GM23338 (cell line): ENCODE measurements at regions not wholly inside any gene's neighbourhood (a gene's known extent, or its start where the extent isn't known, plus 50 kb on each side); places are given as distances from the start of the nearest gene placed in this dataset.

Source experiments
- ATAC-seq: fragments of 200-7000 bp; cut with Tn5 transposase; 3 replicates; pipeline ENCODE4 v1.9.1; 2020
- DNase-seq: peaks from one replicate; pipeline ENCODE4 v3.0.0-alpha.2; 2015; ENCODE audit warnings: low spot score
- H2AFZ ChIP-seq: fragments of 200-600 bp; sonication (generic); 2 replicates; pipeline ENCODE4 v1.8.0; 2016; ENCODE audit warnings: antibody characterized with exemption, mild to moderate bottlenecking, moderate library complexity
- H3F3A ChIP-seq: fragments of 200-600 bp; sonication (generic); replicated peaks from 2 replicates; pipeline ENCODE4 v1.8.0; 2017; ENCODE audit warnings: antibody characterized with exemption, mixed run types, low read depth
- H3K27ac ChIP-seq: fragments of 200-600 bp; sonication (generic); 2 replicates; pipeline ENCODE4 v1.6.1; 2016; ENCODE audit warnings: low read depth
- H3K27me3 ChIP-seq: fragments of 200-600 bp; sonication (generic); 2 replicates; pipeline ENCODE4 v1.8.0; 2016; ENCODE audit warnings: mild to moderate bottlenecking, mixed run types, moderate library complexity; ENCODE audit not compliant: insufficient read depth
- H3K36me3 ChIP-seq: fragments of 200-600 bp; sonication (generic); 2 replicates; pipeline ENCODE4 v1.8.0; 2016; ENCODE audit warnings: mild to moderate bottlenecking; ENCODE audit not compliant: insufficient read depth
- H3K4me1 ChIP-seq: fragments of 200-600 bp; sonication (generic); 2 replicates; pipeline ENCODE4 v1.8.0; 2016; ENCODE audit warnings: mild to moderate bottlenecking, moderate library complexity; ENCODE audit not compliant: insufficient read depth
- H3K4me2 ChIP-seq: fragments of 200-600 bp; sonication (generic); 2 replicates; pipeline ENCODE4 v1.7.1; 2017; ENCODE audit warnings: mixed run types
- H3K4me3 ChIP-seq: fragments of 200-600 bp; sonication (generic); 2 replicates; pipeline ENCODE4 v1.6.1; 2016; ENCODE audit warnings: mixed run types
- H3K79me2 ChIP-seq: fragments of 200-600 bp; sonication (generic); replicated peaks from 2 replicates; pipeline ENCODE4 v1.8.0; 2017; ENCODE audit warnings: mild to moderate bottlenecking; ENCODE audit not compliant: insufficient read depth
- H3K9me2 ChIP-seq: fragments of 200-600 bp; sonication (generic); 2 replicates; pipeline ENCODE4 v1.8.0; 2017; ENCODE audit not compliant: insufficient read depth
- H4K20me1 ChIP-seq: fragments of 200-600 bp; sonication (generic); replicated peaks from 2 replicates; pipeline ENCODE4 v1.8.0; 2017; ENCODE audit warnings: mild to moderate bottlenecking; ENCODE audit not compliant: insufficient read depth
- H3K27ac Mint-ChIP-seq: 2 replicates; pipeline ENCODE4 v1.8.0; 2020; ENCODE audit warnings: inconsistent platforms, mild to moderate bottlenecking, moderate library complexity, mixed read lengths
- H3K27me3 Mint-ChIP-seq: 3 replicates; pipeline ENCODE4 v1.8.0; 2022; ENCODE audit warnings: low read depth, mild to moderate bottlenecking, moderate library complexity, mixed read lengths, inconsistent platforms; ENCODE audit not compliant: insufficient read depth, poor library complexity
- H3K36me3 Mint-ChIP-seq: 3 replicates; pipeline ENCODE4 v1.8.0; 2021; ENCODE audit warnings: low read depth, mild to moderate bottlenecking, inconsistent platforms, moderate library complexity, mixed read lengths
- H3K4me1 Mint-ChIP-seq: 3 replicates; pipeline ENCODE4 v1.8.0; 2020; ENCODE audit warnings: mild to moderate bottlenecking, inconsistent platforms, mixed read lengths
- H3K4me3 Mint-ChIP-seq: 3 replicates; pipeline ENCODE4 v1.8.0; 2021; ENCODE audit warnings: moderate library complexity, mild to moderate bottlenecking, inconsistent platforms, mixed read lengths
- H3K9me3 Mint-ChIP-seq: 3 replicates; pipeline ENCODE4 v1.8.0; 2020; ENCODE audit warnings: moderate library complexity, mild to moderate bottlenecking, inconsistent platforms, mixed read lengths
- CREB1 ChIP-seq: fragments of 250-450 bp; sonication (Bioruptor Pico); IDR thresholded peaks from 2 replicates; pipeline ENCODE4 v1.5.0; 2020; ENCODE audit warnings: low read depth, mild to moderate bottlenecking, moderate library complexity
- CTCF ChIP-seq, 2 experiments: fragments of 200-600 bp in 1 of 2; sonication (generic) in 1 of 2; conservative IDR thresholded peaks; 2 replicates each; pipeline versions ENCODE4 v1.5.1 to v1.6.1; 2016 to 2017; ENCODE audit warnings: antibody characterized with exemption in 2 of 2, low read depth in 2 of 2, mild to moderate bottlenecking in 2 of 2, moderate library complexity in 1 of 2
- EZH2 ChIP-seq: fragments of 200-600 bp; sonication (generic); IDR thresholded peaks from one replicate; pipeline ENCODE4 v1.8.0; 2017; ENCODE audit warnings: antibody characterized with exemption, mild to moderate bottlenecking, low read depth; ENCODE audit not compliant: unreplicated experiment
- EZH2phosphoT487 ChIP-seq: fragments of 200-600 bp; sonication (generic); IDR thresholded peaks from one replicate; pipeline ENCODE4 v1.8.1; 2018; ENCODE audit warnings: antibody characterized with exemption; ENCODE audit not compliant: unreplicated experiment
- JUNB ChIP-seq: IDR thresholded peaks from one replicate; pipeline ENCODE4 v1.6.1; 2016; ENCODE audit warnings: antibody characterized with exemption; ENCODE audit not compliant: unreplicated experiment
- NANOG ChIP-seq: IDR thresholded peaks from 2 replicates; pipeline ENCODE4 v1.6.1; 2016; ENCODE audit warnings: antibody characterized with exemption, borderline replicate concordance
- POLR2AphosphoS5 ChIP-seq: IDR thresholded peaks from 2 replicates; pipeline ENCODE4 v1.6.1; 2016; ENCODE audit warnings: antibody characterized with exemption, low read depth
- REST ChIP-seq: IDR thresholded peaks from one replicate; pipeline ENCODE4 v1.6.1; 2018; ENCODE audit warnings: antibody characterized with exemption; ENCODE audit not compliant: unreplicated experiment
- STAT1 ChIP-seq: IDR thresholded peaks from one replicate; pipeline ENCODE4 v1.6.1; 2016; ENCODE audit warnings: antibody characterized with exemption; ENCODE audit not compliant: unreplicated experiment
- ZNF114 ChIP-seq: fragments of 250-450 bp; sonication (Bioruptor Pico); IDR thresholded peaks from 2 replicates; pipeline ENCODE4 v1.5.0; 2020; ENCODE audit warnings: mild to moderate bottlenecking, moderate library complexity
- ZNF331 ChIP-seq: fragments of 250-450 bp; sonication (Bioruptor Pico); IDR thresholded peaks from 2 replicates; pipeline ENCODE4 v1.5.0; 2020; ENCODE audit warnings: low read depth, mild to moderate bottlenecking, moderate library complexity
- TF ChIP-seq, protein P1 (sequence below): fragments of 250-450 bp; sonication (Bioruptor Pico); IDR thresholded peaks from 2 replicates; pipeline ENCODE4 v1.5.0; 2020; ENCODE audit warnings: mild to moderate bottlenecking, moderate library complexity
- TF ChIP-seq, protein P2 (sequence below): IDR thresholded peaks from 2 replicates; pipeline ENCODE4 v1.6.1; 2016; ENCODE audit warnings: antibody characterized with exemption

DNA sequence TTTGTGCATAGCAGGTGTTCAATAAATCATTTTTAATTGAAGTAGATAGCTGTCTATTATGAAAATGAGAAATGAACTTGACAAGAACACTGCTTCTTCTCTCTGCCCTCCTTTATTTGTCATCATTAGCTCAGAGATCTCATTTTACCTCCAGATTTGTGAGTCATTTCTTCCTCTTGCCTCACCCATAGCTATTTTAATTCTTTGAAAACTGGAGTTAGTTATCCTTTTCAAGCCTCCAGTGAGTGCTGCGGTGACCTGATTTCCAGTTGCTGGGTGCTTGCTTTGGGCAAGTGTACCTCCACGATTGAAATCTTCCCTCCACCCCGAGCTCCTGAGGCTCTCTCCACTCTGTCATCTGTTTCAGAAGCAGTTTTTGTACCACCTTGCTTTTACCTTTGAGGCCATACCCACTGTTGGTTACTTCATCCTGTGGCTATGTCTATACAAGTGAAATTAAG, 114.6 kb downstream of the NFKBIZ start:
- Histone ChIP-seq H4K20me1 (no peaks in the 10 kb centered on the region), H3K27me3 (no peaks in the 10 kb centered on the region), H2AFZ (no peak overlapping the region), H3K4me1 (no peaks in the 10 kb centered on the region), H3K4me2 (no peak overlapping the region), H3K36me3 (no peaks in the 10 kb centered on the region), H3K27ac (no peak overlapping the region), H3F3A (no peaks in the 10 kb centered on the region), H3K79me2 (no peaks in the 10 kb centered on the region), H3K9me2 (no peaks in the 10 kb centered on the region), H3K4me3 (no peak overlapping the region)
- TF ChIP-seq POLR2AphosphoS5 (no peak), ZNF114 (CRISPR knock-in tag) (no peak), ZNF331 (CRISPR knock-in tag) (no peak), CTCF (conservative IDR thresholded peaks at IDR 0.05; ENCODE audit: low read depth in 2 of 2) (no peak), NANOG (no peak), EZH2phosphoT487 (no peak), JUNB (no peak), CREB1 (CRISPR knock-in tag) (no peak), EZH2 (no peak), STAT1 (no peak), REST (no peak)
- TF ChIP-seq, protein P1, sequence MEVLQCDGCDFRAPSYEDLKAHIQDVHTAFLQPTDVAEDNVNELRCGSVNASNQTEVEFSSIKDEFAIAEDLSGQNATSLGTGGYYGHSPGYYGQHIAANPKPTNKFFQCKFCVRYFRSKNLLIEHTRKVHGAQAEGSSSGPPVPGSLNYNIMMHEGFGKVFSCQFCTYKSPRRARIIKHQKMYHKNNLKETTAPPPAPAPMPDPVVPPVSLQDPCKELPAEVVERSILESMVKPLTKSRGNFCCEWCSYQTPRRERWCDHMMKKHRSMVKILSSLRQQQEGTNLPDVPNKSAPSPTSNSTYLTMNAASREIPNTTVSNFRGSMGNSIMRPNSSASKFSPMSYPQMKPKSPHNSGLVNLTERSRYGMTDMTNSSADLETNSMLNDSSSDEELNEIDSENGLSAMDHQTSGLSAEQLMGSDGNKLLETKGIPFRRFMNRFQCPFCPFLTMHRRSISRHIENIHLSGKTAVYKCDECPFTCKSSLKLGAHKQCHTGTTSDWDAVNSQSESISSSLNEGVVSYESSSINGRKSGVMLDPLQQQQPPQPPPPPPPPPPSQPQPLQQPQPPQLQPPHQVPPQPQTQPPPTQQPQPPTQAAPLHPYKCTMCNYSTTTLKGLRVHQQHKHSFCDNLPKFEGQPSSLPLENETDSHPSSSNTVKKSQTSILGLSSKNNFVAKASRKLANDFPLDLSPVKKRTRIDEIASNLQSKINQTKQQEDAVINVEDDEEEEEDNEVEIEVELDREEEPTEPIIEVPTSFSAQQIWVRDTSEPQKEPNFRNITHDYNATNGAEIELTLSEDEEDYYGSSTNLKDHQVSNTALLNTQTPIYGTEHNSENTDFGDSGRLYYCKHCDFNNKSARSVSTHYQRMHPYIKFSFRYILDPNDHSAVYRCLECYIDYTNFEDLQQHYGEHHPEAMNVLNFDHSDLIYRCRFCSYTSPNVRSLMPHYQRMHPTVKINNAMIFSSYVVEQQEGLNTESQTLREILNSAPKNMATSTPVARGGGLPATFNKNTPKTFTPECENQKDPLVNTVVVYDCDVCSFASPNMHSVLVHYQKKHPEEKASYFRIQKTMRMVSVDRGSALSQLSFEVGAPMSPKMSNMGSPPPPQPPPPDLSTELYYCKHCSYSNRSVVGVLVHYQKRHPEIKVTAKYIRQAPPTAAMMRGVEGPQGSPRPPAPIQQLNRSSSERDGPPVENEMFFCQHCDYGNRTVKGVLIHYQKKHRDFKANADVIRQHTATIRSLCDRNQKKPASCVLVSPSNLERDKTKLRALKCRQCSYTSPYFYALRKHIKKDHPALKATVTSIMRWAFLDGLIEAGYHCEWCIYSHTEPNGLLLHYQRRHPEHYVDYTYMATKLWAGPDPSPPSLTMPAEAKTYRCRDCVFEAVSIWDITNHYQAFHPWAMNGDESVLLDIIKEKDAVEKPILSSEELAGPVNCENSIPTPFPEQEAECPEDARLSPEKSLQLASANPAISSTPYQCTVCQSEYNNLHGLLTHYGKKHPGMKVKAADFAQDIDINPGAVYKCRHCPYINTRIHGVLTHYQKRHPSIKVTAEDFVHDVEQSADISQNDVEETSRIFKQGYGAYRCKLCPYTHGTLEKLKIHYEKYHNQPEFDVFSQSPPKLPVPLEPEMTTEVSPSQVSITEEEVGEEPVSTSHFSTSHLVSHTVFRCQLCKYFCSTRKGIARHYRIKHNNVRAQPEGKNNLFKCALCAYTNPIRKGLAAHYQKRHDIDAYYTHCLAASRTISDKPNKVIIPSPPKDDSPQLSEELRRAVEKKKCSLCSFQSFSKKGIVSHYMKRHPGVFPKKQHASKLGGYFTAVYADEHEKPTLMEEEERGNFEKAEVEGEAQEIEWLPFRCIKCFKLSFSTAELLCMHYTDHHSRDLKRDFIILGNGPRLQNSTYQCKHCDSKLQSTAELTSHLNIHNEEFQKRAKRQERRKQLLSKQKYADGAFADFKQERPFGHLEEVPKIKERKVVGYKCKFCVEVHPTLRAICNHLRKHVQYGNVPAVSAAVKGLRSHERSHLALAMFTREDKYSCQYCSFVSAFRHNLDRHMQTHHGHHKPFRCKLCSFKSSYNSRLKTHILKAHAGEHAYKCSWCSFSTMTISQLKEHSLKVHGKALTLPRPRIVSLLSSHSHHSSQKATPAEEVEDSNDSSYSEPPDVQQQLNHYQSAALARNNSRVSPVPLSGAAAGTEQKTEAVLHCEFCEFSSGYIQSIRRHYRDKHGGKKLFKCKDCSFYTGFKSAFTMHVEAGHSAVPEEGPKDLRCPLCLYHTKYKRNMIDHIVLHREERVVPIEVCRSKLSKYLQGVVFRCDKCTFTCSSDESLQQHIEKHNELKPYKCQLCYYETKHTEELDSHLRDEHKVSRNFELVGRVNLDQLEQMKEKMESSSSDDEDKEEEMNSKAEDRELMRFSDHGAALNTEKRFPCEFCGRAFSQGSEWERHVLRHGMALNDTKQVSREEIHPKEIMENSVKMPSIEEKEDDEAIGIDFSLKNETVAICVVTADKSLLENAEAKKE (CRISPR knock-in tag), result no peak
- TF ChIP-seq, protein P2, sequence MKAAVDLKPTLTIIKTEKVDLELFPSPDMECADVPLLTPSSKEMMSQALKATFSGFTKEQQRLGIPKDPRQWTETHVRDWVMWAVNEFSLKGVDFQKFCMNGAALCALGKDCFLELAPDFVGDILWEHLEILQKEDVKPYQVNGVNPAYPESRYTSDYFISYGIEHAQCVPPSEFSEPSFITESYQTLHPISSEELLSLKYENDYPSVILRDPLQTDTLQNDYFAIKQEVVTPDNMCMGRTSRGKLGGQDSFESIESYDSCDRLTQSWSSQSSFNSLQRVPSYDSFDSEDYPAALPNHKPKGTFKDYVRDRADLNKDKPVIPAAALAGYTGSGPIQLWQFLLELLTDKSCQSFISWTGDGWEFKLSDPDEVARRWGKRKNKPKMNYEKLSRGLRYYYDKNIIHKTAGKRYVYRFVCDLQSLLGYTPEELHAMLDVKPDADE, result no peak
- Mint-ChIP-seq H3K36me3 (no peaks in the 10 kb centered on the region), H3K4me3 (no peak overlapping the region), H3K9me3 (no peaks in the 10 kb centered on the region), H3K4me1 (no peaks in the 10 kb centered on the region), H3K27ac (no peak overlapping the region), H3K27me3 (no peaks in the 10 kb centered on the region)
- DNase-seq (no peak), ATAC-seq (no peak)
